Effector memory CD4-positive, alpha-beta T cell (primary cell): ENCODE measurements at regions not wholly inside any gene's neighbourhood (a gene's known extent, or its start where the extent isn't known, plus 50 kb on each side); places are given as distances from the start of the nearest gene placed in this dataset.
"Not testable (repeated sequence)": the region's sequence is repeated elsewhere in the genome, so short reads cannot be mapped to it uniquely, and the experiment has no call there.

Experiments used
- DNase-seq, 3 donors: peaks; one replicate each; pipeline ENCODE4 v3.0.0-alpha.2; 2020
- H3K27ac ChIP-seq: 2 replicates; pipeline ENCODE4 v1.7.0; 2013; ENCODE audit warnings: mild to moderate bottlenecking, low read length, moderate library complexity; ENCODE audit not compliant: insufficient read depth, poor library complexity, severe bottlenecking
- H3K27me3 ChIP-seq: replicated peaks from 2 replicates; pipeline ENCODE4 v1.7.0; 2013; ENCODE audit warnings: mild to moderate bottlenecking, low read length; ENCODE audit not compliant: insufficient read depth, control insufficient read depth, poor library complexity, severe bottlenecking
- H3K36me3 ChIP-seq: 2 replicates; pipeline ENCODE4 v1.7.0; 2013; ENCODE audit warnings: mild to moderate bottlenecking, low read length, moderate library complexity; ENCODE audit not compliant: control insufficient read depth, insufficient read depth
- H3K4me1 ChIP-seq: 2 replicates; pipeline ENCODE4 v1.7.0; 2013; ENCODE audit warnings: low read length, mild to moderate bottlenecking; ENCODE audit not compliant: control insufficient read depth, insufficient read depth, poor library complexity, severe bottlenecking
- H3K4me3 ChIP-seq: 2 replicates; pipeline ENCODE4 v1.7.0; 2013; ENCODE audit warnings: low read length, low read depth, mild to moderate bottlenecking; ENCODE audit not compliant: insufficient read depth, poor library complexity, severe bottlenecking
- H3K9me3 ChIP-seq: 2 replicates; pipeline ENCODE4 v1.7.0; 2013; ENCODE audit warnings: mild to moderate bottlenecking, low read length, moderate library complexity; ENCODE audit not compliant: control insufficient read depth

- Histone ChIP-seq H3K9me3 (no peaks in the 10 kb centered on the region), H3K4me3 (no peak overlapping the region), H3K36me3 (no peaks in the 10 kb centered on the region), H3K27me3 (no peaks in the 10 kb centered on the region), H3K4me1 (no peaks in the 10 kb centered on the region), H3K27ac (no peak overlapping the region)
- DNase-seq, result no peak
Measured at GRCh38 chr4:147138171-147138570, 192.5 kb upstream of the TTC29 start.

- H3K27me3 ChIP-seq, result no peaks in the 10 kb centered on the region
- H3K27ac ChIP-seq, result no peak overlapping the region
- H3K4me3 ChIP-seq, result no peak overlapping the region
- no peaks in the 10 kb centered on the region for H3K4me1 ChIP-seq
- no peak for DNase-seq
- no peaks in the 10 kb centered on the region for H3K9me3 ChIP-seq
- no peaks in the 10 kb centered on the region for H3K36me3 ChIP-seq
Measured at GRCh38 chr4:147139455-147140198, 194.0 kb upstream of the TTC29 start.

GRCh38 chr4:147151763-147152162, 206.1 kb upstream of the TTC29 start:
- Histone ChIP-seq H3K27me3 (no peaks in the 10 kb centered on the region), H3K27ac (no peak overlapping the region), H3K4me3 (no peak overlapping the region), H3K9me3 (no peaks in the 10 kb centered on the region), H3K36me3 (no peaks in the 10 kb centered on the region), H3K4me1 (no peaks in the 10 kb centered on the region)
- DNase-seq, result no peak

GRCh38 chr4:147157860-147158701, 212.4 kb upstream of the TTC29 start:
- Histone ChIP-seq H3K4me1 (no peaks in the 10 kb centered on the region), H3K4me3 (no peak overlapping the region), H3K36me3 (no peaks in the 10 kb centered on the region), H3K27me3 (no peaks in the 10 kb centered on the region), H3K27ac (no peak overlapping the region), H3K9me3 (no peaks in the 10 kb centered on the region)
- no peak for DNase-seq

- Histone ChIP-seq H3K4me1 (no peaks in the 10 kb centered on the region), H3K36me3 (no peaks in the 10 kb centered on the region), H3K4me3 (no peak overlapping the region), H3K9me3 (no peaks in the 10 kb centered on the region), H3K27me3 (no peaks in the 10 kb centered on the region), H3K27ac (no peak overlapping the region)
- no peak for DNase-seq
Measured at GRCh38 chr4:147160908-147161513, 215.3 kb upstream of the TTC29 start.

GRCh38 chr4:147163311-147163710, 217.6 kb upstream of the TTC29 start:
- Histone ChIP-seq H3K27me3 (no peaks in the 10 kb centered on the region), H3K36me3 (no peaks in the 10 kb centered on the region), H3K9me3 (no peaks in the 10 kb centered on the region), H3K4me1 (no peaks in the 10 kb centered on the region), H3K27ac (no peak overlapping the region), H3K4me3 (no peak overlapping the region)
- DNase-seq, result no peak

GRCh38 chr4:147168200-147168599, 222.5 kb upstream of the TTC29 start:
- not testable (repeated sequence) for H3K27ac ChIP-seq, H3K36me3 ChIP-seq, DNase-seq, H3K27me3 ChIP-seq, H3K4me3 ChIP-seq, H3K4me1 ChIP-seq, H3K9me3 ChIP-seq

- Histone ChIP-seq H3K27me3 (no peaks in the 10 kb centered on the region), H3K4me3 (no peak overlapping the region), H3K36me3 (no peaks in the 10 kb centered on the region), H3K4me1 (no peaks in the 10 kb centered on the region), H3K27ac (no peak overlapping the region), H3K9me3 (no peaks in the 10 kb centered on the region)
- no peak for DNase-seq
Measured at GRCh38 chr4:147173322-147173721, 227.7 kb upstream of the TTC29 start.

- no peak overlapping the region for H3K4me3 ChIP-seq
- H3K27ac ChIP-seq, result no peak overlapping the region
- no peaks in the 10 kb centered on the region for H3K9me3 ChIP-seq
- H3K27me3 ChIP-seq, result no peaks in the 10 kb centered on the region
- no peak for DNase-seq
- H3K36me3 ChIP-seq, result no peaks in the 10 kb centered on the region
- no peaks in the 10 kb centered on the region for H3K4me1 ChIP-seq
Measured at GRCh38 chr4:147173797-147174432, 228.3 kb upstream of the TTC29 start.
